GM23248 (cell line): ENCODE measurements at regions not wholly inside any gene's neighbourhood (a gene's known extent, or its start where the extent isn't known, plus 50 kb on each side); places are given as distances from the start of the nearest gene placed in this dataset.

Source experiments
- DNase-seq: peaks from one replicate; pipeline ENCODE4 v3.0.0-alpha.2; 2015
- H2AFZ ChIP-seq: fragments of 200-600 bp; sonication (generic); 2 replicates; pipeline ENCODE4 v1.6.1; 2016; ENCODE audit warnings: antibody characterized with exemption
- H3F3A ChIP-seq: fragments of 200-600 bp; sonication (generic); 2 replicates; pipeline ENCODE4 v1.6.1; 2016; ENCODE audit warnings: mild to moderate bottlenecking, antibody characterized with exemption, mixed run types; ENCODE audit not compliant: insufficient read depth
- H3K27ac ChIP-seq: fragments of 200-600 bp; sonication (generic); 2 replicates; pipeline ENCODE4 v1.5.1; 2016; ENCODE audit warnings: mild to moderate bottlenecking
- H3K27me3 ChIP-seq: fragments of 200-600 bp; sonication (generic); replicated peaks from 2 replicates; pipeline ENCODE4 v1.6.1; 2016; ENCODE audit warnings: mild to moderate bottlenecking; ENCODE audit not compliant: insufficient read depth
- H3K36me3 ChIP-seq: fragments of 200-600 bp; sonication (generic); 2 replicates; pipeline ENCODE4 v1.6.1; 2016; ENCODE audit warnings: low read depth, mild to moderate bottlenecking
- H3K4me1 ChIP-seq: fragments of 200-600 bp; sonication (generic); 2 replicates; pipeline ENCODE4 v1.6.1; 2016; ENCODE audit warnings: mild to moderate bottlenecking; ENCODE audit not compliant: insufficient read depth
- H3K4me2 ChIP-seq: fragments of 200-600 bp; sonication (generic); one replicate; pipeline ENCODE4 v1.6.1; 2016; ENCODE audit warnings: mild to moderate bottlenecking; ENCODE audit not compliant: unreplicated experiment
- H3K4me3 ChIP-seq: fragments of 200-600 bp; sonication (generic); 2 replicates; pipeline ENCODE4 v1.5.1; 2016; ENCODE audit warnings: mild to moderate bottlenecking
- H3K79me2 ChIP-seq: fragments of 200-600 bp; sonication (generic); 2 replicates; pipeline ENCODE4 v1.6.1; 2016; ENCODE audit warnings: mild to moderate bottlenecking; ENCODE audit not compliant: insufficient read depth
- H3K9ac ChIP-seq: fragments of 200-600 bp; sonication (generic); 2 replicates; pipeline ENCODE4 v1.6.1; 2016; ENCODE audit warnings: mild to moderate bottlenecking
- H3K9me2 ChIP-seq: fragments of 200-600 bp; sonication (generic); 2 replicates; pipeline ENCODE4 v1.6.1; 2016; ENCODE audit warnings: mixed run types, mild to moderate bottlenecking, moderate library complexity; ENCODE audit not compliant: insufficient read depth
- H3K9me3 ChIP-seq: fragments of 200-600 bp; sonication (generic); one replicate; pipeline ENCODE4 v1.6.1; 2017; ENCODE audit warnings: low read depth
- H4K20me1 ChIP-seq: fragments of 200-600 bp; sonication (generic); 2 replicates; pipeline ENCODE4 v1.6.0; 2016; ENCODE audit not compliant: insufficient read depth
- EZH2 ChIP-seq: fragments of 200-600 bp; sonication (generic); IDR thresholded peaks from 2 replicates; pipeline ENCODE4 v1.6.1; 2018; ENCODE audit warnings: antibody characterized with exemption, mild to moderate bottlenecking; ENCODE audit not compliant: insufficient read depth, poor library complexity, severe bottlenecking
- EZH2phosphoT487 ChIP-seq: fragments of 200-600 bp; sonication (generic); IDR thresholded peaks from 2 replicates; pipeline ENCODE4 v1.6.1; 2018; ENCODE audit warnings: antibody characterized with exemption, moderate library complexity, mild to moderate bottlenecking, low read depth; ENCODE audit not compliant: insufficient read depth
- whole genome bisulfite sequencing, 2 experiments: methylation state at CpG; one replicate each; pipeline ENCODE4 v1.1.6; 2015 to 2017; ENCODE audit warnings: low lambda C conversion rate in 2 of 2, low coverage in 1 of 2; ENCODE audit errors: missing lambda C conversion rate in 2 of 2; 5-methylcytosine and 5-hydroxymethylcytosine counted together
- in situ Hi-C: fragments of 300-500 bp; cut with MboI; formaldehyde crosslinking; loops from 2 replicates; pipeline ENCODE4 v1.15.0; 2020

- H3K79me2 ChIP-seq = no peaks in the 10 kb centered on the region
- H2AFZ ChIP-seq = no peak overlapping the region
- no peak overlapping the region for H3K9ac ChIP-seq
- TF ChIP-seq EZH2 (no peak), EZH2phosphoT487 (no peak)
- H3K27ac ChIP-seq = no peak overlapping the region
- in situ Hi-C loops = no loop called here
- DNase-seq = no peak
- H3K9me2 ChIP-seq = no peaks in the 10 kb centered on the region
- H3K4me1 ChIP-seq = no peaks in the 10 kb centered on the region
- H4K20me1 ChIP-seq = no peaks in the 10 kb centered on the region
- no peaks in the 10 kb centered on the region for H3F3A ChIP-seq
- H3K27me3 ChIP-seq = no peaks in the 10 kb centered on the region
- no peak overlapping the region for H3K4me3 ChIP-seq
- no peaks in the 10 kb centered on the region for H3K9me3 ChIP-seq
- no peaks in the 10 kb centered on the region for H3K36me3 ChIP-seq
- H3K4me2 ChIP-seq = no peak overlapping the region
Measured at GRCh38 chr11:93274851-93275250, 55.7 kb upstream of the DEUP1 start.

GRCh38 chr11:93278976-93279375 is 51.6 kb upstream of the DEUP1 start:
- Histone ChIP-seq H2AFZ (no peak overlapping the region), H3K9ac (no peak overlapping the region), H3K9me2 (no peaks in the 10 kb centered on the region), H3K79me2 (no peaks in the 10 kb centered on the region), H4K20me1 (no peaks in the 10 kb centered on the region), H3K4me2 (no peak overlapping the region), H3K9me3 (no peaks in the 10 kb centered on the region), H3K27ac (no peak overlapping the region), H3K36me3 (no peaks in the 10 kb centered on the region), H3K4me3 (no peak overlapping the region), H3F3A (no peaks in the 10 kb centered on the region), H3K27me3 (no peaks in the 10 kb centered on the region), H3K4me1 (no peaks in the 10 kb centered on the region)
- in situ Hi-C loops = no loop called here
- DNase-seq = no peak
- 28 to 31% methylated on average over 2 of the region's 2 CpGs for WGBS, 2 experiments
- no peak for TF ChIP-seq EZH2phosphoT487
- no peak for TF ChIP-seq EZH2

DNA sequence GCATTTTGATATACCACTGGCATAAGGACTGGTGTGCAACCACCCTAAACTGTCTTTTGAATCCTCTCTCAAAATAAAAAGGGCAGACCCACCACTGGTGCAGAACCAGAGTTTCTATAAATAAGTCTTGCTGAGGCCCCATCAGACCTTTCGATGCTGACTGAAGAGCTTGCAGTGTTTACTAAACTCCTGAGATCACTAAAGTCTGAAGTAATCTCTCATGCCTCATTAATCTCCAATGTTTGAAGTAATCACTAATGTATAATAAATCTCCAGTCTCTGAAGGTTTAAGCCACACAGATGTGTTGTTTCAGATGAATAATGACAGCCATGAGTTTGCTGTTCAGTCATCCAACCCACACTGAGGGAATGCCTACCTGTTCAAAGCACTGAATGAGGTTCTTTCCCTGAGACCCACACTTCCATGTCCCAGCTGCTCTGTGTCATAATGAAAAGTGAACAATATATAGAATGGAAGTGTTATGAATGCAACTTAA is 50.6 kb upstream of the DEUP1 start:
- Histone ChIP-seq H3K4me3 (no peak overlapping the region), H3K9me3 (no peaks in the 10 kb centered on the region), H3K9ac (no peak overlapping the region), H3K4me2 (no peak overlapping the region), H3K36me3 (no peaks in the 10 kb centered on the region), H3K27ac (no peak overlapping the region), H3K9me2 (no peaks in the 10 kb centered on the region), H3F3A (no peaks in the 10 kb centered on the region), H3K4me1 (no peaks in the 10 kb centered on the region), H3K27me3 (no peaks in the 10 kb centered on the region), H4K20me1 (no peaks in the 10 kb centered on the region), H3K79me2 (no peaks in the 10 kb centered on the region), H2AFZ (no peak overlapping the region)
- no peak for TF ChIP-seq EZH2
- in situ Hi-C loops = no loop called here
- WGBS, 2 experiments = 17 to 26% methylated on average over 1 of the region's 1 CpG
- no peak for DNase-seq
